HCT116 (cell line): ENCODE measurements at regions not wholly inside any gene's neighbourhood (a gene's known extent, or its start where the extent isn't known, plus 50 kb on each side); places are given as distances from the start of the nearest gene placed in this dataset.

Experiments
- ATAC-seq: fragments of 200-7000 bp; cut with Tn5 transposase; 2 replicates; pipeline ENCODE4 v1.9.1; 2020; ENCODE audit warnings: mild to moderate bottlenecking, moderate library complexity
- BruUV-seq: library from RNA; stranded (reverse); fragments of 400-500 nt; replicated peaks from 2 replicates; lab custom pipeline; 2021; lab: Mats Ljungman, UMichigan
- CTCF ChIA-PET: fragments of 300-600 bp; sonication (Branson Sonifier 250); formaldehyde crosslinking; loops from one replicate; lab custom pipeline; 2021; ENCODE audit warnings: antibody characterized with exemption; lab: Charles Lee
- POLR2A ChIA-PET: fragments of 300-600, 350-600 bp; sonication (Branson Sonifier 250); formaldehyde crosslinking; loops from one replicate; lab custom pipeline; 2021; ENCODE audit warnings: antibody characterized with exemption; lab: Charles Lee
- RAD21 ChIA-PET, 2 experiments: fragments of 300-600 bp; sonication (Branson Sonifier 250); formaldehyde crosslinking; loops; one replicate each; lab custom pipeline; 2023; ENCODE audit warnings: low total read pairs in 2 of 2; ENCODE audit not compliant: uncharacterized antibody in 2 of 2, unreplicated experiment in 2 of 2, low non-redundant PET in 1 of 2; lab: Charles Lee
- DNase-seq: peaks from one replicate; pipeline ENCODE4 v3.0.0-alpha.2; 2010; ENCODE audit warnings: low read depth, low spot score
- H2AFZ ChIP-seq: fragments of 200-600 bp; shearing (Covaris generic), sonication (generic); 2 replicates; pipeline ENCODE4 v1.6.1; 2017; ENCODE audit warnings: low read depth, mixed run types, mixed read lengths, antibody characterized with exemption, low read length; ENCODE audit not compliant: poor library complexity, severe bottlenecking
- H3K27ac ChIP-seq: 2 replicates; pipeline ENCODE4 v1.5.1; 2012; ENCODE audit warnings: low read depth, low read length
- H3K27me3 ChIP-seq: fragments of 200-600 bp; sonication (generic); 2 replicates; pipeline ENCODE4 v1.6.1; 2016; ENCODE audit warnings: mixed run types, low read length, mixed read lengths; ENCODE audit not compliant: insufficient read depth
- H3K36me3 ChIP-seq, 2 experiments: fragments of 200-500 bp in 1 of 2; fragments of 200-600 bp in 1 of 2; sonication (Bioruptor generic) in 1 of 2; sonication (generic) in 1 of 2; 2 replicates each; pipeline versions ENCODE4 v1.5.1 to v1.6.1; 2014 to 2016; ENCODE audit warnings: low read length in 2 of 2, inconsistent platforms in 1 of 2, mixed read lengths in 1 of 2, mixed run types in 1 of 2; ENCODE audit not compliant: insufficient read depth in 2 of 2, control insufficient read depth in 1 of 2
- H3K4me1 ChIP-seq, 2 experiments: fragments of 200-600 bp in 1 of 2; sonication (generic) in 1 of 2; 2 replicates each; pipeline versions ENCODE4 v1.5.1 to v1.6.1; 2012 to 2017; ENCODE audit warnings: low read length in 2 of 2, inconsistent platforms in 1 of 2, mild to moderate bottlenecking in 1 of 2, mixed read lengths in 1 of 2, mixed run types in 1 of 2, moderate library complexity in 1 of 2; ENCODE audit not compliant: insufficient read depth in 2 of 2, control insufficient read depth in 1 of 2
- H3K4me2 ChIP-seq: fragments of 200-600 bp; sonication (generic); 2 replicates; pipeline ENCODE4 v1.6.1; 2017; ENCODE audit warnings: mixed run types, low read length, mixed read lengths
- H3K4me3 ChIP-seq, 2 experiments: fragments of 200-600 bp in 1 of 2; sonication (generic) in 1 of 2; replicated peaks in 1 of 2; 2 replicates each; pipeline ENCODE4 v1.5.1; 2011 to 2016; ENCODE audit warnings: low read length in 2 of 2, control low read depth in 1 of 2, low read depth in 1 of 2, mild to moderate bottlenecking in 1 of 2, mixed read lengths in 1 of 2, mixed run types in 1 of 2
- H3K79me2 ChIP-seq: fragments of 200-600 bp; sonication (generic); 2 replicates; pipeline ENCODE4 v1.6.1; 2017; ENCODE audit warnings: mild to moderate bottlenecking, mixed run types, low read length, moderate library complexity, mixed read lengths; ENCODE audit not compliant: insufficient read depth
- H3K9ac ChIP-seq: fragments of 200-600 bp; sonication (generic); 2 replicates; pipeline ENCODE4 v1.6.1; 2016; ENCODE audit warnings: low read length, mixed read lengths
- H3K9me2 ChIP-seq: fragments of 200-600 bp; sonication (generic), shearing (Covaris generic); 2 replicates; pipeline ENCODE4 v1.6.1; 2017; ENCODE audit warnings: mixed run types, mild to moderate bottlenecking, moderate library complexity; ENCODE audit not compliant: insufficient read depth
- H3K9me3 ChIP-seq, 2 experiments: fragments of 200-500 bp in 1 of 2; fragments of 200-600 bp in 1 of 2; sonication (Bioruptor generic) in 1 of 2; sonication (generic) in 1 of 2; 2 replicates each; pipeline ENCODE4 v1.6.1; 2014 to 2017; ENCODE audit warnings: low read length in 2 of 2, mixed read lengths in 2 of 2, inconsistent platforms in 1 of 2, low read depth in 1 of 2, mild to moderate bottlenecking in 1 of 2, mixed run types in 1 of 2, moderate library complexity in 1 of 2; ENCODE audit not compliant: control insufficient read depth in 1 of 2, insufficient read depth in 1 of 2
- H4K20me1 ChIP-seq: fragments of 200-600 bp; sonication (generic), shearing (Covaris generic); 2 replicates; pipeline ENCODE4 v1.6.1; 2017; ENCODE audit warnings: mixed run types, mild to moderate bottlenecking, moderate library complexity; ENCODE audit not compliant: insufficient read depth
- CEBPB ChIP-seq: IDR thresholded peaks from 2 replicates; pipeline ENCODE4 v1.6.1; 2012; ENCODE audit warnings: low read depth
- CTCF ChIP-seq, 3 experiments: fragments of 200-600 bp in 1 of 3; sonication (generic) in 1 of 3; IDR thresholded peaks in 2 of 3; conservative IDR thresholded peaks in 1 of 3; 2 replicates each; pipeline ENCODE4 v1.5.1; 2012 to 2017; ENCODE audit warnings: low read depth in 2 of 3, low read length in 2 of 3, antibody characterized with exemption in 1 of 3, borderline replicate concordance in 1 of 3, control low read depth in 1 of 3, mild to moderate bottlenecking in 1 of 3, mixed read lengths in 1 of 3, mixed run types in 1 of 3, moderate library complexity in 1 of 3; ENCODE audit not compliant: insufficient read depth in 1 of 3
- EGR1 ChIP-seq: IDR thresholded peaks from 2 replicates; pipeline ENCODE4 v1.6.1; 2012; ENCODE audit warnings: low read depth
- EZH2 ChIP-seq: fragments of 200-600 bp; sonication (generic); IDR thresholded peaks from 2 replicates; pipeline ENCODE4 v1.6.1; 2017; ENCODE audit warnings: antibody characterized with exemption, mixed run types
- EZH2phosphoT487 ChIP-seq: fragments of 200-600 bp; IDR thresholded peaks from 2 replicates; pipeline ENCODE4 v1.6.1; 2018; ENCODE audit warnings: antibody characterized with exemption, borderline replicate concordance
- RAD21 ChIP-seq: IDR thresholded peaks from 2 replicates; pipeline ENCODE4 v1.6.1; 2012; ENCODE audit warnings: low read depth, mild to moderate bottlenecking
- REST ChIP-seq: IDR thresholded peaks from 2 replicates; pipeline ENCODE4 v1.6.1; 2012; ENCODE audit warnings: low read depth
- TCF7L2 ChIP-seq: IDR thresholded peaks from 2 replicates; pipeline ENCODE4 v1.7.0; 2011; ENCODE audit warnings: borderline replicate concordance, inconsistent platforms; ENCODE audit not compliant: insufficient read depth, insufficient read length; ENCODE audit errors: extremely low read depth
- YY1 ChIP-seq: IDR thresholded peaks from 2 replicates; pipeline ENCODE4 v1.6.1; 2011; ENCODE audit warnings: low read length, low read depth, moderate library complexity, mild to moderate bottlenecking; ENCODE audit not compliant: insufficient replicate concordance; ENCODE audit errors: extremely low read depth
- intact Hi-C: fragments of 100-400 bp; cut with micrococcal nuclease; formaldehyde crosslinking; loops from 2 replicates; pipeline ENCODE4 v1.10.0; 2022

- no peak for ATAC-seq
- Histone ChIP-seq H3K9me3 (no peaks in the 10 kb centered on the region), H3K4me3 (no peak overlapping the region), H3K4me2 (no peak overlapping the region), H3K9ac (no peak overlapping the region), H3K79me2 (peaks cover 61% of the 10 kb centered on the region)
- no TSS peak for BruUV-seq
- TF ChIP-seq CTCF (IDR thresholded peaks at IDR 0.05 in 2 of 3, conservative IDR thresholded peaks at IDR 0.05 in 1 of 3; ENCODE audit: borderline replicate concordance in 1 of 3, insufficient read depth in 1 of 3, low read depth in 2 of 3, low read length in 2 of 3): no peak
- TF ChIP-seq EGR1: no peak
- no peak for TF ChIP-seq YY1
- no peak for TF ChIP-seq REST
- TF ChIP-seq EZH2phosphoT487: no peak
- no peak for TF ChIP-seq CEBPB
- TF ChIP-seq TCF7L2: no peak
- no peak for TF ChIP-seq RAD21
- TF ChIP-seq EZH2: no peak
- TF ChIP-seq, all 23 proteins: peak for 0
- ChIA-PET RAD21 (no interaction called here), POLR2A (no interaction called here), CTCF (no interaction called here)
- Histone ChIP-seq H4K20me1 (no peaks in the 10 kb centered on the region), H3K9me2 (no peaks in the 10 kb centered on the region), H3K4me1 (peaks cover 0 to 8% of the 10 kb centered on the region in 2 experiments; a peak in 2 of 4 replicates), H2AFZ (no peak overlapping the region), H3K36me3 (peaks cover 2 to 12% of the 10 kb centered on the region in 2 experiments; a peak in 1 of 4 replicates), H3K27me3 (no peaks in the 10 kb centered on the region), H3K27ac (no peak overlapping the region)
- DNase-seq: no peak
- intact Hi-C loops: no loop called here
Observed at GRCh38 chr3:118772036-118772435, 262.6 kb downstream of the IGSF11 start.
